GM23248 (cell line): ENCODE measurements at regions not wholly inside any gene's neighbourhood (a gene's known extent, or its start where the extent isn't known, plus 50 kb on each side); places are given as distances from the start of the nearest gene placed in this dataset.

Experiments
- DNase-seq: peaks from one replicate; pipeline ENCODE4 v3.0.0-alpha.2; 2015
- H2AFZ ChIP-seq: fragments of 200-600 bp; sonication (generic); 2 replicates; pipeline ENCODE4 v1.6.1; 2016; ENCODE audit warnings: antibody characterized with exemption
- H3F3A ChIP-seq: fragments of 200-600 bp; sonication (generic); 2 replicates; pipeline ENCODE4 v1.6.1; 2016; ENCODE audit warnings: mild to moderate bottlenecking, antibody characterized with exemption, mixed run types; ENCODE audit not compliant: insufficient read depth
- H3K27ac ChIP-seq: fragments of 200-600 bp; sonication (generic); 2 replicates; pipeline ENCODE4 v1.5.1; 2016; ENCODE audit warnings: mild to moderate bottlenecking
- H3K27me3 ChIP-seq: fragments of 200-600 bp; sonication (generic); replicated peaks from 2 replicates; pipeline ENCODE4 v1.6.1; 2016; ENCODE audit warnings: mild to moderate bottlenecking; ENCODE audit not compliant: insufficient read depth
- H3K36me3 ChIP-seq: fragments of 200-600 bp; sonication (generic); 2 replicates; pipeline ENCODE4 v1.6.1; 2016; ENCODE audit warnings: low read depth, mild to moderate bottlenecking
- H3K4me1 ChIP-seq: fragments of 200-600 bp; sonication (generic); 2 replicates; pipeline ENCODE4 v1.6.1; 2016; ENCODE audit warnings: mild to moderate bottlenecking; ENCODE audit not compliant: insufficient read depth
- H3K4me2 ChIP-seq: fragments of 200-600 bp; sonication (generic); one replicate; pipeline ENCODE4 v1.6.1; 2016; ENCODE audit warnings: mild to moderate bottlenecking; ENCODE audit not compliant: unreplicated experiment
- H3K4me3 ChIP-seq: fragments of 200-600 bp; sonication (generic); 2 replicates; pipeline ENCODE4 v1.5.1; 2016; ENCODE audit warnings: mild to moderate bottlenecking
- H3K79me2 ChIP-seq: fragments of 200-600 bp; sonication (generic); 2 replicates; pipeline ENCODE4 v1.6.1; 2016; ENCODE audit warnings: mild to moderate bottlenecking; ENCODE audit not compliant: insufficient read depth
- H3K9ac ChIP-seq: fragments of 200-600 bp; sonication (generic); 2 replicates; pipeline ENCODE4 v1.6.1; 2016; ENCODE audit warnings: mild to moderate bottlenecking
- H3K9me2 ChIP-seq: fragments of 200-600 bp; sonication (generic); 2 replicates; pipeline ENCODE4 v1.6.1; 2016; ENCODE audit warnings: mixed run types, mild to moderate bottlenecking, moderate library complexity; ENCODE audit not compliant: insufficient read depth
- H3K9me3 ChIP-seq: fragments of 200-600 bp; sonication (generic); one replicate; pipeline ENCODE4 v1.6.1; 2017; ENCODE audit warnings: low read depth
- H4K20me1 ChIP-seq: fragments of 200-600 bp; sonication (generic); 2 replicates; pipeline ENCODE4 v1.6.0; 2016; ENCODE audit not compliant: insufficient read depth
- EZH2 ChIP-seq: fragments of 200-600 bp; sonication (generic); IDR thresholded peaks from 2 replicates; pipeline ENCODE4 v1.6.1; 2018; ENCODE audit warnings: antibody characterized with exemption, mild to moderate bottlenecking; ENCODE audit not compliant: insufficient read depth, poor library complexity, severe bottlenecking
- EZH2phosphoT487 ChIP-seq: fragments of 200-600 bp; sonication (generic); IDR thresholded peaks from 2 replicates; pipeline ENCODE4 v1.6.1; 2018; ENCODE audit warnings: antibody characterized with exemption, moderate library complexity, mild to moderate bottlenecking, low read depth; ENCODE audit not compliant: insufficient read depth
- WGBS, 2 experiments: methylation state at CpG; one replicate each; pipeline ENCODE4 v1.1.6; 2015 to 2017; ENCODE audit warnings: low lambda C conversion rate in 2 of 2, low coverage in 1 of 2; ENCODE audit errors: missing lambda C conversion rate in 2 of 2; 5-methylcytosine and 5-hydroxymethylcytosine counted together
- in situ Hi-C: fragments of 300-500 bp; cut with MboI; formaldehyde crosslinking; loops from 2 replicates; pipeline ENCODE4 v1.15.0; 2020

- H3K4me2 ChIP-seq: no peak overlapping the region
- no peak overlapping the region for H3K27ac ChIP-seq
- no peaks in the 10 kb centered on the region for H3K27me3 ChIP-seq
- no peak for TF ChIP-seq EZH2phosphoT487
- no peak for TF ChIP-seq EZH2
- H4K20me1 ChIP-seq: no peaks in the 10 kb centered on the region
- H3K4me1 ChIP-seq: no peaks in the 10 kb centered on the region
- H3K79me2 ChIP-seq: no peaks in the 10 kb centered on the region
- H3K4me3 ChIP-seq: no peak overlapping the region
- in situ Hi-C loops: no loop called here
- 54 to 56% methylated on average over 6 of the region's 6 CpGs for WGBS, 2 experiments
- no peaks in the 10 kb centered on the region for H3K36me3 ChIP-seq
- no peak overlapping the region for H2AFZ ChIP-seq
- no peaks in the 10 kb centered on the region for H3F3A ChIP-seq
- no peak overlapping the region for H3K9ac ChIP-seq
- H3K9me3 ChIP-seq: no peaks in the 10 kb centered on the region
- DNase-seq: no peak
- H3K9me2 ChIP-seq: no peaks in the 10 kb centered on the region
Observed at GRCh38 chr1:82329226-82329625, 528.5 kb downstream of the ADGRL2 start.

- H3K9me2 ChIP-seq: no peaks in the 10 kb centered on the region
- no peak for DNase-seq
- H3K4me2 ChIP-seq: no peak overlapping the region
- H3K27me3 ChIP-seq: no peaks in the 10 kb centered on the region
- TF ChIP-seq EZH2 (no peak), EZH2phosphoT487 (no peak)
- 59 to 63% methylated on average over 3 of the region's 3 CpGs for WGBS, 2 experiments
- H3K27ac ChIP-seq: no peak overlapping the region
- H3F3A ChIP-seq: no peaks in the 10 kb centered on the region
- no peak overlapping the region for H3K4me3 ChIP-seq
- H3K36me3 ChIP-seq: no peaks in the 10 kb centered on the region
- H4K20me1 ChIP-seq: no peaks in the 10 kb centered on the region
- H2AFZ ChIP-seq: no peak overlapping the region
- no peaks in the 10 kb centered on the region for H3K4me1 ChIP-seq
- in situ Hi-C loops: no loop called here
- no peaks in the 10 kb centered on the region for H3K9me3 ChIP-seq
- no peaks in the 10 kb centered on the region for H3K79me2 ChIP-seq
- H3K9ac ChIP-seq: no peak overlapping the region
Observed at GRCh38 chr1:82323144-82323841, 522.6 kb downstream of the ADGRL2 start.

GRCh38 chr1:82321794-82322193 lies 521.1 kb downstream of the ADGRL2 start:
- Histone ChIP-seq H3K27me3 (no peaks in the 10 kb centered on the region), H4K20me1 (no peaks in the 10 kb centered on the region), H3K4me3 (no peak overlapping the region), H3K36me3 (no peaks in the 10 kb centered on the region), H3K9ac (no peak overlapping the region), H3K9me2 (no peaks in the 10 kb centered on the region), H3K4me2 (no peak overlapping the region), H3F3A (no peaks in the 10 kb centered on the region), H3K9me3 (no peaks in the 10 kb centered on the region), H3K79me2 (no peaks in the 10 kb centered on the region), H3K4me1 (no peaks in the 10 kb centered on the region), H3K27ac (no peak overlapping the region), H2AFZ (no peak overlapping the region)
- DNase-seq: no peak
- in situ Hi-C loops: no loop called here
- WGBS, 2 experiments: 77 to 84% methylated on average over 1 of the region's 1 CpG
- TF ChIP-seq EZH2 (no peak), EZH2phosphoT487 (no peak)

GRCh38 chr1:82319546-82319945 lies 518.8 kb downstream of the ADGRL2 start:
- Histone ChIP-seq H3K9ac (no peak overlapping the region), H3K4me2 (no peak overlapping the region), H3K9me2 (no peaks in the 10 kb centered on the region), H4K20me1 (no peaks in the 10 kb centered on the region), H3K9me3 (no peaks in the 10 kb centered on the region), H3K36me3 (no peaks in the 10 kb centered on the region), H3K79me2 (no peaks in the 10 kb centered on the region), H3K4me1 (no peaks in the 10 kb centered on the region), H3K4me3 (no peak overlapping the region), H3F3A (no peaks in the 10 kb centered on the region), H2AFZ (no peak overlapping the region), H3K27me3 (no peaks in the 10 kb centered on the region), H3K27ac (no peak overlapping the region)
- in situ Hi-C loops: no loop called here
- no peak for TF ChIP-seq EZH2
- TF ChIP-seq EZH2phosphoT487: no peak
- no peak for DNase-seq

- TF ChIP-seq EZH2phosphoT487 (no peak), EZH2 (no peak)
- H3K36me3 ChIP-seq: no peaks in the 10 kb centered on the region
- no peak overlapping the region for H3K27ac ChIP-seq
- no peaks in the 10 kb centered on the region for H3K27me3 ChIP-seq
- no peaks in the 10 kb centered on the region for H3K79me2 ChIP-seq
- H3K4me2 ChIP-seq: no peak overlapping the region
- no peaks in the 10 kb centered on the region for H3F3A ChIP-seq
- H3K4me3 ChIP-seq: no peak overlapping the region
- no peak overlapping the region for H2AFZ ChIP-seq
- H3K9ac ChIP-seq: no peak overlapping the region
- no peak for DNase-seq
- no peaks in the 10 kb centered on the region for H3K9me2 ChIP-seq
- no peaks in the 10 kb centered on the region for H3K9me3 ChIP-seq
- no peaks in the 10 kb centered on the region for H4K20me1 ChIP-seq
- H3K4me1 ChIP-seq: no peaks in the 10 kb centered on the region
- WGBS, 2 experiments: 69 to 86% methylated on average over 2 of the region's 2 CpGs
- in situ Hi-C loops: no loop called here
Observed at GRCh38 chr1:82318921-82319320, 518.2 kb downstream of the ADGRL2 start.
